ENCODE measurements at regions not wholly inside any gene's neighbourhood (a gene's known extent, or its start where the extent isn't known, plus 50 kb on each side); places are given as distances from the start of the nearest gene placed in this dataset.
"Not testable (repeated sequence)": the region's sequence is repeated elsewhere in the genome, so short reads cannot be mapped to it uniquely, and the experiment has no call there.

- Mint-ChIP-seq H3K27me3 (no peaks in the 10 kb centered on the region), H3K4me3 (no peak overlapping the region), H3K4me1 (no peaks in the 10 kb centered on the region), H3K27ac (no peak overlapping the region), H3K9me3 (peaks cover 2% of the 10 kb centered on the region), H3K36me3 (no peaks in the 10 kb centered on the region)
- CTCF ChIA-PET, result no interaction called here
- DNase-seq, result no peak
Measured at GRCh38 chr7:81887098-81888090, 117.5 kb upstream of the HGF start.

- H3K27ac Mint-ChIP-seq, result no peak overlapping the region
- peaks cover 2% of the 10 kb centered on the region for H3K9me3 Mint-ChIP-seq
- H3K27me3 Mint-ChIP-seq, result no peaks in the 10 kb centered on the region
- H3K4me3 Mint-ChIP-seq, result no peak overlapping the region
- no peaks in the 10 kb centered on the region for H3K36me3 Mint-ChIP-seq
- no peaks in the 10 kb centered on the region for H3K4me1 Mint-ChIP-seq
- CTCF ChIA-PET, result no interaction called here
- no peak for DNase-seq
Measured at GRCh38 chr7:81886211-81886764, 116.4 kb upstream of the HGF start.

GRCh38 chr7:81884817-81885216 lies 115.0 kb upstream of the HGF start:
- H3K4me1 Mint-ChIP-seq, result no peaks in the 10 kb centered on the region
- no peak for DNase-seq
- H3K36me3 Mint-ChIP-seq, result no peaks in the 10 kb centered on the region
- no peak overlapping the region for H3K27ac Mint-ChIP-seq
- CTCF ChIA-PET, result no interaction called here
- no peak overlapping the region for H3K4me3 Mint-ChIP-seq
- H3K27me3 Mint-ChIP-seq, result no peaks in the 10 kb centered on the region
- H3K9me3 Mint-ChIP-seq, result peaks cover 5% of the 10 kb centered on the region

DNA sequence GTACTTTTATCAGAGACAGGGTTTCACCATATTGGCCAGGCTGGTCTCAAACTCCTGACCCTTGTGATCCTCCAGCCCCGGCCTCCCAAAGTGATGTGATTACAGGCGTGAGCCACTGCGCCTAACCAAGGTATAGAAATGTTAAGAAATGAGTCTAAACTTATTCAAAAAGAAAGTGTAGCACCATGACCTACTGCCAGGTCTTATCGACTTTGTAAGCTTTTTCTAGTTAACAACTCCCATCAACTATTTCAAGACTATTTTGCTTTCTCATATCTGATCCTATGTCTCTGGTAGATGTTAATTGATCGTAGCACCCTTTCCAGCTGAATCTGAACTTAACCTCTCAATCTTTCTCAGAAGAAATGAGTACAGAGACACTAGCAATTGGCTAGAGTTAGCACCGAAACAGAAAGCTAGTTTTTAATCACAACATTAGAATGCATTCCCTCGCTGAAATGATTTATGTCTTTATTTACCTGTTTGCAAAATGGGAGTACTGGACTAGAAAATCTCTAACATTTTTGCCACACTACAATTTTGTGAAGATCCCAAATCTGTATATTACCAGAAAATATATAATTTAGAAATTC lies 114.0 kb upstream of the HGF start:
- no peak for DNase-seq
- Mint-ChIP-seq H3K4me3 (no peak overlapping the region), H3K4me1 (no peaks in the 10 kb centered on the region), H3K36me3 (no peaks in the 10 kb centered on the region), H3K27ac (no peak overlapping the region), H3K9me3 (peaks cover 5% of the 10 kb centered on the region), H3K27me3 (no peaks in the 10 kb centered on the region)
- CTCF ChIA-PET, result no interaction called here

- CTCF ChIA-PET, result no interaction called here
- Mint-ChIP-seq H3K4me3 (no peak overlapping the region), H3K36me3 (no peaks in the 10 kb centered on the region), H3K9me3 (peaks cover 5% of the 10 kb centered on the region), H3K4me1 (no peaks in the 10 kb centered on the region), H3K27ac (no peak overlapping the region), H3K27me3 (no peaks in the 10 kb centered on the region)
- no peak for DNase-seq
Measured at GRCh38 chr7:81882086-81882485, 112.2 kb upstream of the HGF start.

DNA sequence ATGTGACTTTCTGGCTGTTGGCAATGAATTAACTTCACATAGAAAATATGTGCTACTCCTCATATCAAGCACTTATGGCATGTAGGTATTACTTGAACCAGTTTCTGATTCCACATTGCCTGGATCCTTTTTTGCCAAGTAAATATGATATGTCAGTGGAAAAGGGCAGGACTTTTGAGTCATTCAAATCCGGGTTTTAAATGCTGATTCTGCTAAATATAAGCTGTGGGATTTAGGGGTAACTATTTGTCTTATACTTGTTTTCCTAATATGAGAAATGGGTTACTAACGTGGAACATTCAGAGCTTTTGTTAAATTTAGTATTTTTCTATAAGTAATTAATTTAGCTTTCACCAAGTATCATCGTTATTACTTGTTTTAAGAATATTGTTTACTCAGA lies 108.0 kb upstream of the HGF start:
- CTCF ChIA-PET, result interaction anchor here (0.6 kb wide), 1 partner anchor 295 kb away, joined by 3 read pairs; no protein-coding TSS in a partner anchor
- Mint-ChIP-seq H3K27ac (no peak overlapping the region), H3K9me3 (peaks cover 3% of the 10 kb centered on the region), H3K4me3 (no peak overlapping the region), H3K4me1 (no peaks in the 10 kb centered on the region), H3K36me3 (no peaks in the 10 kb centered on the region), H3K27me3 (no peaks in the 10 kb centered on the region)
- DNase-seq, result no peak

DNA sequence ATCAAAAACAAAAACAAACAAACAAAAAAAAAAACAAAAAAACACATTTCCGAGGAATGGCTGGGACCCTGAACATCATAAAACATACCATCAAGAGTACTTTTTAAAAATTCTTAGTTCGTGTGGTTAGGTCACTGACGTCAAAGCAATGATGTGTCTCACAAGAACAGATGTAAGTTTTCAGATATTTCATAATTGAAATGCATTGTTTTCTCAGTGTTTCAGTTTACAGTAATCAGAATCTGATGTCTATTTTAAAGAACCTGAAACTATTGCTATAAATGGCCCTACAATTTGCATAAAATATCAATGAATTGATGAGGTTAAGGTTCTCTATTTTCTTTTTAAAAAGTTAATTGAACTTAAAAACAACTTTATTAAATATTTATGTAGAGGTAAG lies 103.7 kb upstream of the HGF start:
- DNase-seq, result no peak
- Mint-ChIP-seq H3K27ac (no peak overlapping the region), H3K9me3 (peaks cover 5% of the 10 kb centered on the region), H3K4me1 (no peaks in the 10 kb centered on the region), H3K27me3 (no peaks in the 10 kb centered on the region), H3K4me3 (no peak overlapping the region), H3K36me3 (no peaks in the 10 kb centered on the region)
- CTCF ChIA-PET, result no interaction called here

DNA sequence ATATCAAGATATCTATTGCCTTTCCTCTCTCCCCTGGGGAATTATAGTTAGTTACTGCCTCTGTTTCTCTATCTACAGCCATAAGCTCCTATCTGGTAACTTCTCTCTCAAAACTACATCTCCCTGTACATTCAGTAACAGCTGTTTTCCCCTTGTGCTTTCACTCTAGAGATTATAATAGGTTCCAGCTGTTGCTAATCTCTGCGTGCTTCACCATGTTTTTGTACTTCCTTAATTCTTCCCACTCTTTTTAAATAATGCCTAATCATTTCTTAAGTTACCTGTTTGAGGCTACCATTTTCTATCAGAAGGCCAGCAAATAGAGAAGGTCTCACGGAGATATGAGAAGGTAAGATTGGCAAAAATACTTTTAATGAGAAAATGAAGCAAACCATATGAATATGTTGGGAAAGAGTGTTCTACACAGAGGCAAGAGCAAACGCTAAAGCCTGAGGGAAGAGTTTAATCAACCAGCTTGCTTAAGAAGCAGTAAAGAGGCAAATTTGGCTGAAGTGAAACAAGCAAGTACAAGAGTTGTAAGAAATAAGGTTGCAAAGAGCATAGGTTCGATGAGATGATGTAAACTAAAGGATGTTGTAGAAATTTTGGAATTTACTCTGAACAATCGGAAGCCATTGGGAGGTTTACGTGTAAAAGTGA lies 101.9 kb upstream of the HGF start:
- Mint-ChIP-seq H3K27me3 (no peaks in the 10 kb centered on the region), H3K27ac (no peak overlapping the region), H3K9me3 (peaks cover 5% of the 10 kb centered on the region), H3K4me1 (no peaks in the 10 kb centered on the region), H3K36me3 (no peaks in the 10 kb centered on the region), H3K4me3 (no peak overlapping the region)
- DNase-seq, result no peak
- CTCF ChIA-PET, result no interaction called here

- no peak for DNase-seq
- H3K4me1 Mint-ChIP-seq, result no peaks in the 10 kb centered on the region
- no peak overlapping the region for H3K4me3 Mint-ChIP-seq
- no peak overlapping the region for H3K27ac Mint-ChIP-seq
- H3K27me3 Mint-ChIP-seq, result no peaks in the 10 kb centered on the region
- H3K9me3 Mint-ChIP-seq, result peaks cover 5% of the 10 kb centered on the region
- CTCF ChIA-PET, result no interaction called here
- H3K36me3 Mint-ChIP-seq, result no peaks in the 10 kb centered on the region
Measured at GRCh38 chr7:81870608-81871007, 100.8 kb upstream of the HGF start.

GRCh38 chr7:81869670-81870069 lies 99.8 kb upstream of the HGF start:
- Mint-ChIP-seq H3K9me3 (peaks cover 5% of the 10 kb centered on the region), H3K36me3 (no peaks in the 10 kb centered on the region), H3K27ac (no peak overlapping the region), H3K27me3 (no peaks in the 10 kb centered on the region), H3K4me1 (no peaks in the 10 kb centered on the region), H3K4me3 (no peak overlapping the region)
- CTCF ChIA-PET, result no interaction called here
- DNase-seq, result no peak

- no peaks in the 10 kb centered on the region for H3K36me3 Mint-ChIP-seq
- no peak overlapping the region for H3K27ac Mint-ChIP-seq
- H3K9me3 Mint-ChIP-seq, result peaks cover 3% of the 10 kb centered on the region
- no peaks in the 10 kb centered on the region for H3K4me1 Mint-ChIP-seq
- CTCF ChIA-PET, result no interaction called here
- DNase-seq, result no peak
- H3K4me3 Mint-ChIP-seq, result no peak overlapping the region
- H3K27me3 Mint-ChIP-seq, result no peaks in the 10 kb centered on the region
Measured at GRCh38 chr7:81865754-81866153, 95.9 kb upstream of the HGF start.

GRCh38 chr7:81859433-81859832 lies 89.6 kb upstream of the HGF start:
- no peak overlapping the region for H3K27ac Mint-ChIP-seq
- H3K4me1 Mint-ChIP-seq, result no peaks in the 10 kb centered on the region
- CTCF ChIA-PET, result no interaction called here
- no peak for DNase-seq
- H3K4me3 Mint-ChIP-seq, result no peak overlapping the region
- no peaks in the 10 kb centered on the region for H3K36me3 Mint-ChIP-seq
- no peaks in the 10 kb centered on the region for H3K27me3 Mint-ChIP-seq
- H3K9me3 Mint-ChIP-seq, result peaks cover 8% of the 10 kb centered on the region

GRCh38 chr7:81858820-81859219 lies 89.0 kb upstream of the HGF start:
- H3K27me3 Mint-ChIP-seq, H3K4me1 Mint-ChIP-seq, DNase-seq, H3K9me3 Mint-ChIP-seq, H3K36me3 Mint-ChIP-seq, CTCF ChIA-PET, H3K4me3 Mint-ChIP-seq: not testable (repeated sequence)
- peak overlapping the region; percentile 35 for H3K27ac Mint-ChIP-seq

- H3K4me1 Mint-ChIP-seq, result no peaks in the 10 kb centered on the region
- CTCF ChIA-PET, result no interaction called here
- H3K27me3 Mint-ChIP-seq, result no peaks in the 10 kb centered on the region
- DNase-seq, result no peak
- no peak overlapping the region for H3K27ac Mint-ChIP-seq
- no peak overlapping the region for H3K4me3 Mint-ChIP-seq
- no peaks in the 10 kb centered on the region for H3K36me3 Mint-ChIP-seq
- peaks cover 8% of the 10 kb centered on the region for H3K9me3 Mint-ChIP-seq
Measured at GRCh38 chr7:81857385-81857784, 87.5 kb upstream of the HGF start.
